Mucosa of descending colon (tissue), 3 donors: ENCODE measurements at regions not wholly inside any gene's neighbourhood (a gene's known extent, or its start where the extent isn't known, plus 50 kb on each side); places are given as distances from the start of the nearest gene placed in this dataset.

ENCODE experiments used
- ATAC-seq: fragments of 200-7000 bp; cut with Tn5 transposase; one replicate; pipeline ENCODE4 v1.9.1; 2020; ENCODE audit warnings: mild to moderate bottlenecking, moderate library complexity
- DNase-seq, 3 donors: peaks; one replicate each; pipeline ENCODE4 v3.0.0-alpha.2; 2020
- H3K36me3 ChIP-seq: fragments of 200-600 bp; one replicate; pipeline ENCODE4 v1.8.0; 2021; ENCODE audit warnings: low read depth, mild to moderate bottlenecking
- H3K4me1 ChIP-seq: fragments of 200-600 bp; one replicate; pipeline ENCODE4 v1.8.0; 2021; ENCODE audit warnings: low read depth, mild to moderate bottlenecking
- H3K4me3 ChIP-seq: fragments of 200-600 bp; one replicate; pipeline ENCODE4 v1.8.0; 2021; ENCODE audit warnings: mild to moderate bottlenecking
- H3K9me3 ChIP-seq: fragments of 200-600 bp; one replicate; pipeline ENCODE4 v1.8.0; 2021; ENCODE audit warnings: mild to moderate bottlenecking
- CTCF ChIP-seq: fragments of 200-600 bp; IDR thresholded peaks from one replicate; pipeline ENCODE4 v1.8.0; 2022; ENCODE audit warnings: antibody characterized with exemption, mild to moderate bottlenecking
- intact Hi-C, 2 donors: fragments of 100-400 bp; cut with DNase I in 1 of 2; cut with micrococcal nuclease in 1 of 2; formaldehyde crosslinking; loops; one replicate each; pipeline versions ENCODE4 v1.11.0 to v1.11.1; 2022; cut with DNase I, micrococcal nuclease
- donor health status: DM: no; HTN: no; CAD: no; lungs with moderate emphysema.
- donor health status: DM: no; HTN: no; CAD: no.
- donor health status: DM: no; HTN: yes; CAD: no.

- Histone ChIP-seq H3K4me3 (no peak overlapping the region), H3K36me3 (no peaks in the 10 kb centered on the region), H3K4me1 (no peaks in the 10 kb centered on the region), H3K9me3 (no peaks in the 10 kb centered on the region)
- intact Hi-C loops = no loop called here
- DNase-seq (no peak), ATAC-seq (no peak)
- no peak for TF ChIP-seq CTCF
These were observed 597.3 kb downstream of the ZIC1 start for GRCh38 chr3:148006508-148006907.

GRCh38 chr3:148008591-148008990 lies 599.4 kb downstream of the ZIC1 start:
- no peak for DNase-seq

GRCh38 chr3:148020861-148021260 lies 611.7 kb downstream of the ZIC1 start:
- no peaks in the 10 kb centered on the region for H3K9me3 ChIP-seq
- ATAC-seq (no peak), DNase-seq (no peak)
- no peaks in the 10 kb centered on the region for H3K4me1 ChIP-seq
- no peaks in the 10 kb centered on the region for H3K36me3 ChIP-seq
- intact Hi-C loops = no loop called here
- no peak for TF ChIP-seq CTCF
- no peak overlapping the region for H3K4me3 ChIP-seq

More at GRCh38 chr3:148008591-148008990, 599.4 kb downstream of the ZIC1 start:
- H3K4me3 ChIP-seq = no peak overlapping the region
- TF ChIP-seq CTCF = no peak
- H3K36me3 ChIP-seq = no peaks in the 10 kb centered on the region
- no peaks in the 10 kb centered on the region for H3K9me3 ChIP-seq
- ATAC-seq = no peak
- intact Hi-C loops = no loop called here
- H3K4me1 ChIP-seq = no peaks in the 10 kb centered on the region

GRCh38 chr3:148021381-148021780 lies 612.2 kb downstream of the ZIC1 start:
- H3K9me3 ChIP-seq = no peaks in the 10 kb centered on the region
- intact Hi-C loops = no loop called here
- no peak overlapping the region for H3K4me3 ChIP-seq
- no peak for TF ChIP-seq CTCF
- ATAC-seq (no peak), DNase-seq (no peak)
- H3K4me1 ChIP-seq = no peaks in the 10 kb centered on the region
- no peaks in the 10 kb centered on the region for H3K36me3 ChIP-seq

GRCh38 chr3:148023994-148024393 lies 614.8 kb downstream of the ZIC1 start:
- intact Hi-C loops = no loop called here
- no peak for TF ChIP-seq CTCF
- no peak for DNase-seq
- H3K36me3 ChIP-seq = no peaks in the 10 kb centered on the region
- H3K4me1 ChIP-seq = no peaks in the 10 kb centered on the region
- no peaks in the 10 kb centered on the region for H3K9me3 ChIP-seq
- no peak for ATAC-seq
- no peak overlapping the region for H3K4me3 ChIP-seq

- no peak for ATAC-seq
- Histone ChIP-seq H3K4me3 (no peak overlapping the region), H3K9me3 (no peaks in the 10 kb centered on the region), H3K4me1 (no peaks in the 10 kb centered on the region), H3K36me3 (no peaks in the 10 kb centered on the region)
- intact Hi-C loops = no loop called here
- no peak for DNase-seq
- TF ChIP-seq CTCF = no peak
These were observed 616.9 kb downstream of the ZIC1 start for GRCh38 chr3:148026009-148026588.
